H1 (cell line): ENCODE measurements at regions not wholly inside any gene's neighbourhood (a gene's known extent, or its start where the extent isn't known, plus 50 kb on each side); places are given as distances from the start of the nearest gene placed in this dataset.

Experiments used
- POLR2AphosphoS5 ChIP-seq: IDR thresholded peaks from 2 replicates; pipeline ENCODE4 v1.6.1; 2011; ENCODE audit warnings: low read depth, low read length
- TBP ChIP-seq: IDR thresholded peaks from 2 replicates; pipeline ENCODE4 v1.6.1; 2011; ENCODE audit warnings: low read depth, low read length, improper control_type of control experiment
- TF ChIP-seq, protein P1 (sequence below), 3 experiments: IDR thresholded peaks; 1 replicate in 2 of 3; 2 replicates in 1 of 3; pipeline versions ENCODE4 v1.5.1 to v1.6.1; 2011; ENCODE audit warnings: low read length in 3 of 3, mild to moderate bottlenecking in 3 of 3, inconsistent platforms in 2 of 3, low read depth in 1 of 3, moderate library complexity in 1 of 3; ENCODE audit not compliant: insufficient read depth in 1 of 3; ENCODE audit errors: control extremely low read depth in 1 of 3
- TF ChIP-seq, protein P2 (sequence below): IDR thresholded peaks from 2 replicates; pipeline ENCODE4 v1.6.1; 2012; ENCODE audit warnings: inconsistent platforms
- TF ChIP-seq, protein P3 (sequence below): IDR thresholded peaks from 2 replicates; pipeline ENCODE4 v1.6.1; 2011; ENCODE audit warnings: low read length, improper control_type of control experiment

DNA sequence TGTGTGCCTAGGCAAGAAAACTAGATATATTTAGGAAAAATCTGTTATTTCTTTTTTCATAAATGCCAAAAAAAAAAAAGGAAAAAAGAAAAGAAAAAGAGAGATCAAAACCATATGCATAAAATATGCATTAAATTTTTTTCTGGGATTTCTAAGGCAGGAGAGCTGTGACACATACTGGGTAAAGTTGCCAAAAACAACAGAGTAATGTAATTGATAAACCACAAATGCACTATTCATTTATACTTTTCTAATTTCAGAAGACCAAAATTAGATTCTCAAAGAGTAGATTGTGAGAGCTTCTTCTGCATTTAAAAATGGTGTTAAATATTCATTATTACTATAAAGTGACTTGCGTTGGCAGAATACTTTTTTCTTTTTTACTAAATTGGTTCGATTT, 673.8 kb upstream of the MGAT4C start:
- TF ChIP-seq, protein P1, sequence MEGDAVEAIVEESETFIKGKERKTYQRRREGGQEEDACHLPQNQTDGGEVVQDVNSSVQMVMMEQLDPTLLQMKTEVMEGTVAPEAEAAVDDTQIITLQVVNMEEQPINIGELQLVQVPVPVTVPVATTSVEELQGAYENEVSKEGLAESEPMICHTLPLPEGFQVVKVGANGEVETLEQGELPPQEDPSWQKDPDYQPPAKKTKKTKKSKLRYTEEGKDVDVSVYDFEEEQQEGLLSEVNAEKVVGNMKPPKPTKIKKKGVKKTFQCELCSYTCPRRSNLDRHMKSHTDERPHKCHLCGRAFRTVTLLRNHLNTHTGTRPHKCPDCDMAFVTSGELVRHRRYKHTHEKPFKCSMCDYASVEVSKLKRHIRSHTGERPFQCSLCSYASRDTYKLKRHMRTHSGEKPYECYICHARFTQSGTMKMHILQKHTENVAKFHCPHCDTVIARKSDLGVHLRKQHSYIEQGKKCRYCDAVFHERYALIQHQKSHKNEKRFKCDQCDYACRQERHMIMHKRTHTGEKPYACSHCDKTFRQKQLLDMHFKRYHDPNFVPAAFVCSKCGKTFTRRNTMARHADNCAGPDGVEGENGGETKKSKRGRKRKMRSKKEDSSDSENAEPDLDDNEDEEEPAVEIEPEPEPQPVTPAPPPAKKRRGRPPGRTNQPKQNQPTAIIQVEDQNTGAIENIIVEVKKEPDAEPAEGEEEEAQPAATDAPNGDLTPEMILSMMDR (IDR thresholded peaks at IDR 0.05; ENCODE audit: control extremely low read depth in 1 of 3, insufficient read depth in 1 of 3, low read depth in 1 of 3, low read length in 3 of 3) = no peak
- TF ChIP-seq, protein P2, sequence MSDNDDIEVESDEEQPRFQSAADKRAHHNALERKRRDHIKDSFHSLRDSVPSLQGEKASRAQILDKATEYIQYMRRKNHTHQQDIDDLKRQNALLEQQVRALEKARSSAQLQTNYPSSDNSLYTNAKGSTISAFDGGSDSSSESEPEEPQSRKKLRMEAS = no peak
- TF ChIP-seq, protein P3, sequence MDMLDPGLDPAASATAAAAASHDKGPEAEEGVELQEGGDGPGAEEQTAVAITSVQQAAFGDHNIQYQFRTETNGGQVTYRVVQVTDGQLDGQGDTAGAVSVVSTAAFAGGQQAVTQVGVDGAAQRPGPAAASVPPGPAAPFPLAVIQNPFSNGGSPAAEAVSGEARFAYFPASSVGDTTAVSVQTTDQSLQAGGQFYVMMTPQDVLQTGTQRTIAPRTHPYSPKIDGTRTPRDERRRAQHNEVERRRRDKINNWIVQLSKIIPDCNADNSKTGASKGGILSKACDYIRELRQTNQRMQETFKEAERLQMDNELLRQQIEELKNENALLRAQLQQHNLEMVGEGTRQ = no peak
- TF ChIP-seq POLR2AphosphoS5 (no peak), TBP (no peak)
